Pancreas (tissue), 10 donors: ENCODE measurements at regions not wholly inside any gene's neighbourhood (a gene's known extent, or its start where the extent isn't known, plus 50 kb on each side); places are given as distances from the start of the nearest gene placed in this dataset.

Source experiments
- ATAC-seq, 4 donors: fragments of 200-7000 bp; cut with Tn5 transposase; one replicate each; pipeline versions ENCODE4 v1.8.0 to v1.9.1; 2020; ENCODE audit warnings: mild to moderate bottlenecking in 4 of 4, moderate library complexity in 4 of 4
- DNase-seq, 6 donors: peaks; one replicate each; pipeline ENCODE4 v3.0.0-alpha.2; 2020
- FAIRE-seq: peaks from 2 replicates; lab custom pipeline; 2012; peaks lifted over from hg19 to GRCh38; lab: Jason Lieb, UNC
- H3K27ac ChIP-seq, 4 donors: fragments of 200-600 bp; sonication (generic); 1 replicate in 3 of 4; 2 replicates in 1 of 4; pipeline versions ENCODE4 v1.5.0 to v1.8.0; 2020
- H3K27me3 ChIP-seq, 4 donors: fragments of 200-600 bp; one replicate each; pipeline ENCODE4 v1.8.0; 2021
- H3K36me3 ChIP-seq, 3 donors: fragments of 200-600 bp; sonication (generic) in 1 of 3; one replicate each; pipeline versions ENCODE4 v1.5.0 to v1.8.0; 2020 to 2021
- H3K4me1 ChIP-seq, 3 donors: fragments of 200-600 bp; one replicate each; pipeline ENCODE4 v1.8.0; 2021
- H3K4me3 ChIP-seq, 4 donors: fragments of 200-600 bp; sonication (generic) in 2 of 4; one replicate each; pipeline versions ENCODE4 v1.5.0 to v1.8.0; 2020 to 2021
- H3K9me3 ChIP-seq, 4 donors: fragments of 200-600 bp; one replicate each; pipeline ENCODE4 v1.8.0; 2021
- CTCF ChIP-seq, 4 donors: fragments of 200-600 bp; sonication (generic) in 3 of 4; IDR thresholded peaks; one replicate each; pipeline versions ENCODE4 v1.5.0 to v1.8.0; 2021; ENCODE audit warnings: antibody characterized with exemption in 4 of 4
- WGBS, 2 donors: extraction: QIAGEN DNeasy Blood & Tissue Kit; methylation state at CpG; one replicate each; pipeline ENCODE4 v1.1.7; 2013; 5-methylcytosine and 5-hydroxymethylcytosine counted together
- intact Hi-C, 3 donors: fragments of 100-400 bp; cut with DNase I; formaldehyde crosslinking; loops; one replicate each; pipeline versions ENCODE4 v1.11.1 to v1.14.2; 2022
- donor health status: healthy with polysubstance abuse.
- donor health status: DM: no; HTN: no; CAD: no; lungs with moderate emphysema.
- donor health status: DM: no; HTN: no; CAD: no.
- donor health status: control.
- donor health status: control.
- donor health status: Bipolar disorder and iron deficiency.
- donor health status: DM: yes; HTN: yes; CAD: no.
- donor health status: DM: no; HTN: no; CAD: no.
- donor health status: DM: no; HTN: no; CAD: no.
- donor health status: DM: yes; HTN: yes; CAD: no.

DNA sequence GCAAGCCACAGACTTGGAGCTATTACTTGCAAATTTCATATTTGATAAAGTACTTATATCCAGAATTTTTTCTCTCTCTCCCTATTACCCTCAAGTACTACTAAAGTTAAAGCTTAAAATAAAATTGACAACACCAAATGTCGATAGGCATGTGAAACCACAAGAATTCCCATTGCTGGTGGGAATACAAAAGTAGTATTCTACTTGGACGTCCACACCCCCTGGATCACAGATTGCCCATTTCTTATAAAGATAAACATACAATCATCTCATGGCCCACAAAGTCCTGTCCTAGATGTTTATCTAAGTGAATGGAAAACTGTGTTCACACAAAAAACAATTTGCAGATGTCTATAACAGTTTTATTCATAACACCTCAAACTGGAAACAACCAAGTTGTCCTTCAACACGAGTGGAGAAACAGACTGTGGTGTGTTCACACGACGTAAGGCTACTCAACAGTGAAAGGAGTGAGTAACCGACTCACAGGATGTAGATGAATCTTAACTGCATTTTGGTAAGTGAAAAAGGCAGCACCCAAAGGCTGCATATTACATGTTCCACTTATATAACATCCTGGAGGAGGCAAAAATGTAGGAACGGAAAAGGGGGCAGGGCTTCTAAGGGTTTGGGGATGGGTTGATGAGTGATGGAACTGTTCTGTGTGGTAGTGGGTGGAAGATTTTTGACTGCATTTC, 297.4 kb downstream of the THBS2 start:
- no peaks in the 10 kb centered on the region for H3K4me1 ChIP-seq
- FAIRE-seq (no peak), DNase-seq (no peak), ATAC-seq (no peak)
- H3K36me3 ChIP-seq = no peaks in the 10 kb centered on the region
- H3K9me3 ChIP-seq = no peaks in the 10 kb centered on the region
- H3K27me3 ChIP-seq = no peaks in the 10 kb centered on the region
- no peak overlapping the region for H3K27ac ChIP-seq
- H3K4me3 ChIP-seq = no peak overlapping the region
- no peak for TF ChIP-seq CTCF (IDR thresholded peaks at IDR 0.05)
- 36 to 38% methylated on average over 7 of the region's 7 CpGs for WGBS, 2 donors
- intact Hi-C loops = no loop called here

GRCh38 chr6:168953461-168953860, 300.2 kb downstream of the THBS2 start:
- peak; percentile 17 for FAIRE-seq
- H3K36me3 ChIP-seq = no peaks in the 10 kb centered on the region
- ATAC-seq = no peak
- WGBS, 2 donors = 72 to 78% methylated on average over 6 of the region's 6 CpGs
- no peaks in the 10 kb centered on the region for H3K4me1 ChIP-seq
- no peak for DNase-seq
- no peak for TF ChIP-seq CTCF (IDR thresholded peaks at IDR 0.05)
- H3K27me3 ChIP-seq = no peaks in the 10 kb centered on the region
- no peaks in the 10 kb centered on the region for H3K9me3 ChIP-seq
- intact Hi-C loops = no loop called here
- H3K27ac ChIP-seq = no peak overlapping the region
- H3K4me3 ChIP-seq = no peak overlapping the region

DNA sequence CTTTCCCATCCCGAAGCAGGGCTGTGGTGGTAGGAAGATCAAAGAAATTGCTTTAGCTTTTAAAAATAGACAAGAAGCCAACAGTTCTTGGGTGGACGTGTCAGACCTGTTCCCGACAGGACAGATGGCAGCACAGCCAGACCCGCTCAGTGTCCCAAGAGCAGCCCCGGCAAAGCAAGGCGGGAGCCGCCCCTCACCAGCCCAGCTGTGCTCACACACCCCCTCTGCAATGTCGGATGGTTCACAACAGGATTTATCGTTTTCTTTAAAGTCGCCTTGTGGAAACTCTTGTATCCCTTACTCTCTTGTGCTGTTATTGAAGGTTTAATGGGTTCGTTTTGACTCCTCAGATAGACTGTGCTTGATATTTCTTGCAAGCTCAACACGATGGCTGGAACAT, 302.4 kb downstream of the THBS2 start:
- ATAC-seq (no peak), FAIRE-seq (no peak), DNase-seq (no peak)
- WGBS, 2 donors = 56 to 70% methylated on average over 12 of the region's 12 CpGs
- Histone ChIP-seq H3K36me3 (no peaks in the 10 kb centered on the region), H3K4me3 (no peak overlapping the region), H3K27ac (no peak overlapping the region), H3K4me1 (no peaks in the 10 kb centered on the region), H3K9me3 (no peaks in the 10 kb centered on the region), H3K27me3 (no peaks in the 10 kb centered on the region)
- no peak for TF ChIP-seq CTCF (IDR thresholded peaks at IDR 0.05)
- intact Hi-C loops = no loop called here

DNA sequence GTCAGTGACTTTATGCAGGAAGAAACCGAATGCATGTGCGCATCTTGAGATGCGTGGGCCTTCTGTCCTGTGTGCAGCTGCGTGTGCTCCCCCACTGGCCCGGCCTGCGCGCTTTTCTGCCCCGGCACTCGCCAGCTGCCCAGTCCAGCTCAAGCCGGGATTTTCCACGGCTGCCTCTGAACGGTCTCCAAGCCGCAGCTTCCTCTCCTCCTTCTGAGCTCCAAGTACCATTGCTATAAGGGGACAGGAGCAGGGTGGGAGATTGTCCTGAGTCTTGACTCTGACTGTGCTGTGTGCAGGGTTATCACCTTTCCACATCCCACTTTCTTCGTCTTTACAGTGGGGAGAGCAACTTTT, 302.8 kb downstream of the THBS2 start:
- ATAC-seq (peak in 1 of 4 donors; percentile 19), FAIRE-seq (no peak), DNase-seq (no peak)
- 70 to 87% methylated on average over 14 of the region's 14 CpGs for WGBS, 2 donors
- Histone ChIP-seq H3K36me3 (no peaks in the 10 kb centered on the region), H3K4me1 (no peaks in the 10 kb centered on the region), H3K27ac (no peak overlapping the region), H3K9me3 (no peaks in the 10 kb centered on the region), H3K27me3 (no peaks in the 10 kb centered on the region), H3K4me3 (no peak overlapping the region)
- no peak for TF ChIP-seq CTCF (IDR thresholded peaks at IDR 0.05)
- intact Hi-C loops = no loop called here

DNA sequence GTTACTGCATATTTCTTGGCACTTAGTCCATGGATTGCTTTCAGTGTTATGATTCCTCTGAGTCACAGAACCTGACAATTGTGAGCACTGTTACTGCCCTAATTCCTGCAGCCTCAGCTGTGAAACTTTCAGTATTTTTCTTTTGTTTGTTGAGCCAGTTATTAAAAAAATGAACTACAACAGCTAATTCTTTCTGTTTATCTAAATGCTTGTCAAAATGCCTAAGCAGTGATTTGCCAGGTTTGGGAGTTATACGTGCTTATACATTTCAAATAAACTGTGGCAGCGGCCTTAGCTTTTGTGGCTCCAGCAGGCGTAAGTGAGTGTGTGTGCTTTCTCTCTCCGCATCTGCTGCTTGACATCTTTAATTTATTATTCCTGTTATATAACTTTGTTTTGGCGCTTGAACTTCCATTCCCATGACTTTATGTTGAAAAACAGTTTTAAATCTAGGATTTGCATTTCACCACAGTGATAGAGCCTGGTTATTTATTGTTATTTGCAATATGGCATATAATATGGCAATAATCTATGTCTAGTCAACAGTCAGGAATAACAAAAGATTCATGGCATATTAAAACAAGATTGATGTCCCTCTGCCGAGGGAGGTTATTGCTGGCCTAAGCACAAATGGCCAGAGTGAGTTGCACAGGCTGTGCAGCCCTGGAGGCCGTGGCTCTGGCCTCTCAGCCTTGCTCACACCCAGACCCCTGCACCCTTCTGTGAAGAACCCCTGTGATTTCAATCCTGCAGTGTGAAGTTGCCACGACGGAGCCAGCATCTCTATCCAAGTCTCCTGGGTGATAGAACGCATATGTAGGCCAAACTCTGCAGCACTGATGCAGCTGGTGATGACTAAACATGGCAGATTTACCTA, 303.4 kb downstream of the THBS2 start:
- no peak for TF ChIP-seq CTCF (IDR thresholded peaks at IDR 0.05)
- Histone ChIP-seq H3K36me3 (no peaks in the 10 kb centered on the region), H3K27ac (no peak overlapping the region), H3K4me1 (no peaks in the 10 kb centered on the region), H3K27me3 (no peaks in the 10 kb centered on the region), H3K4me3 (no peak overlapping the region), H3K9me3 (no peaks in the 10 kb centered on the region)
- WGBS, 2 donors = 52 to 57% methylated on average over 10 of the region's 10 CpGs
- no peak for ATAC-seq
- peak; percentile 45 for FAIRE-seq
- intact Hi-C loops = no loop called here
- DNase-seq = no peak
